NT2/D1 (cell line): ENCODE measurements at regions not wholly inside any gene's neighbourhood (a gene's known extent, or its start where the extent isn't known, plus 50 kb on each side); places are given as distances from the start of the nearest gene placed in this dataset.

Source experiments
- SUZ12 ChIP-seq: IDR thresholded peaks from 2 replicates; pipeline ENCODE4 v1.6.1; 2011; ENCODE audit not compliant: insufficient read length, insufficient read depth; ENCODE audit errors: extremely low read depth
- ZNF274 ChIP-seq: IDR thresholded peaks from 2 replicates; pipeline ENCODE4 v1.6.1; 2011; ENCODE audit warnings: mild to moderate bottlenecking, low read depth, low read length

DNA sequence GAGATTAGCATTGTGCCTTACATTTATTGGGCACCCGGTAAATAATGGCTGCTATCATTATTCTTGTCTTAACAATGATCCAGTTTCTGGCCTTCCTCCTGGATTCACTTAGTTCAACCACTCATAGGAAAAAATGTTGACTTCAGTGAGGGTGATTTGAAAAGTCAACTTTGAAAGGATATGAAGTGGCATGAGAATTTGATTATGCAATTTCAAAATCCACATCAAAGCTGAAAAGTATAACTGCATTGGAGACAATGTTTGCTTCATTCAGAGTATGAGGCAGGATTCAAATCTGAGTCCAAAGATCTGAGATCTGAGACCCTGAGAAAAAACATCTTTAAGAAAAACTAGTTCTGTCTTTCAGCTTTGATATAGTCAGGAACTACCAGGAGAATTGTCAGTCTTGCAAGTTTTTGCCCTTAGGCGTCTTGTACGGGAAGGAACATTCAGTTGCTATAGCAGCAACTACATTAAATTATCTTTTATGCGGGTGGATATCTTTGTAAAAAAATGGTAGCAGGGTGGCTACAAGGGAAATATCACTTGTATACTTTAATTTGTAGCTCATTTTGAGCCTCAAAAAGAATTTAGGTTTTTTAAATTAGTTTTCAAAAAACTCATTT lies 587.5 kb upstream of the LCORL start:
- no peak for TF ChIP-seq SUZ12
- TF ChIP-seq ZNF274: no peak
